HepG2 (cell line): ENCODE measurements at regions not wholly inside any gene's neighbourhood (a gene's known extent, or its start where the extent isn't known, plus 50 kb on each side); places are given as distances from the start of the nearest gene placed in this dataset.
A peak's percentile ranks its signal among the peaks of the same experiment; 100 is the strongest.
"Not testable (repeated sequence)": the region's sequence is repeated elsewhere in the genome, so short reads cannot be mapped to it uniquely, and the experiment has no call there.

ENCODE experiments used
- ATAC-seq: fragments of 200-7000 bp; cut with Tn5 transposase; 3 replicates; pipeline ENCODE4 v1.9.1; 2020; ENCODE audit warnings: mild to moderate bottlenecking, moderate library complexity
- BruUV-seq: library from RNA; stranded (reverse); fragments of 400-500 nt; replicated peaks from 2 replicates; lab custom pipeline; 2021; lab: Mats Ljungman, UMichigan
- CTCF ChIA-PET: fragments of 300-600 bp; formaldehyde crosslinking; extraction: SDS; loops from one replicate; lab custom pipeline; 2021; ENCODE audit warnings: low total read pairs, inconsistent platforms, low intra/inter-chr PET ratio; lab: Yijun Ruan, JAX
- POLR2A ChIA-PET: fragments of 350-600 bp; sonication (Branson Sonifier 250); formaldehyde crosslinking; loops from one replicate; lab custom pipeline; 2020; ENCODE audit warnings: antibody characterized with exemption, inconsistent platforms; lab: Yijun Ruan, JAX
- DNase-seq: peaks from one replicate; pipeline ENCODE4 v3.0.0-alpha.2; 2015; ENCODE audit warnings: low spot score
- FAIRE-seq: peaks from 3 replicates; lab custom pipeline; 2011; peaks lifted over from hg19 to GRCh38; lab: Jason Lieb, UNC
- H2AFZ ChIP-seq: one replicate; pipeline ENCODE4 v1.6.1; 2011; ENCODE audit warnings: low read length, inconsistent platforms
- H3K27ac ChIP-seq: fragments of 300-600 bp; 3 replicates; pipeline ENCODE4 v1.8.0; 2011; ENCODE audit warnings: mixed run types, mild to moderate bottlenecking, mixed read lengths, low read length, inconsistent platforms; ENCODE audit not compliant: insufficient read depth; ENCODE audit errors: extremely low read length
- H3K27me3 ChIP-seq, 2 experiments: fragments of 200-600 bp in 1 of 2; 2 replicates in 1 of 2; 3 replicates in 1 of 2; pipeline versions ENCODE4 v1.6.0 to v1.8.0; 2011; ENCODE audit warnings: low read length in 2 of 2, mild to moderate bottlenecking in 2 of 2, moderate library complexity in 2 of 2, inconsistent platforms in 1 of 2; ENCODE audit not compliant: insufficient read depth in 2 of 2, control insufficient read depth in 1 of 2
- H3K36me3 ChIP-seq, 2 experiments: fragments of 200-600 bp in 1 of 2; replicated peaks in 1 of 2; 2 replicates in 1 of 2; 3 replicates in 1 of 2; pipeline versions ENCODE4 v1.5.1 to v1.8.0; 2011; ENCODE audit warnings: low read length in 2 of 2, inconsistent platforms in 1 of 2; ENCODE audit not compliant: insufficient read depth in 2 of 2, control insufficient read depth in 1 of 2
- H3K4me1 ChIP-seq: 2 replicates; pipeline ENCODE4 v1.5.1; 2012; ENCODE audit warnings: low read length, inconsistent platforms; ENCODE audit not compliant: insufficient read depth
- H3K4me2 ChIP-seq: 2 replicates; pipeline ENCODE4 v1.6.0; 2011; ENCODE audit warnings: low read depth, low read length, inconsistent platforms
- H3K4me3 ChIP-seq, 3 experiments: fragments of 200-600 bp in 1 of 3; sonication (generic), shearing (Covaris generic) in 1 of 3; replicated peaks in 1 of 3; 2 replicates each; pipeline ENCODE4 v1.5.1; 2011 to 2016; ENCODE audit warnings: low read length in 3 of 3, inconsistent platforms in 2 of 3, low read depth in 2 of 3, mild to moderate bottlenecking in 2 of 3, control low read depth in 1 of 3, mixed read lengths in 1 of 3; ENCODE audit not compliant: insufficient read depth in 1 of 3
- H3K79me2 ChIP-seq: one replicate; pipeline ENCODE4 v1.6.1; 2011; ENCODE audit warnings: low read length, inconsistent platforms; ENCODE audit not compliant: insufficient read depth
- H3K9ac ChIP-seq: 2 replicates; pipeline ENCODE4 v1.6.0; 2011; ENCODE audit warnings: mild to moderate bottlenecking, low read depth, low read length, inconsistent platforms; ENCODE audit not compliant: insufficient read depth
- H3K9me3 ChIP-seq: 2 replicates; pipeline ENCODE4 v1.5.1; 2012; ENCODE audit warnings: mild to moderate bottlenecking, low read length
- H4K20me1 ChIP-seq: 2 replicates; pipeline ENCODE4 v1.6.0; 2011; ENCODE audit warnings: inconsistent platforms, mild to moderate bottlenecking, low read length, moderate library complexity; ENCODE audit not compliant: insufficient read depth
- MED1 ChIP-seq: sonication (generic); formaldehyde crosslinking; IDR thresholded peaks from 2 replicates; pipeline ENCODE4 v1.4.0; 2020; ENCODE audit warnings: missing genetic modification reagents
- PHF21A ChIP-seq: sonication (generic); formaldehyde crosslinking; IDR thresholded peaks from 2 replicates; pipeline ENCODE4 v1.5.0; 2020; ENCODE audit warnings: mild to moderate bottlenecking, missing genetic modification reagents
- STAG1 ChIP-seq: sonication (generic); formaldehyde crosslinking; IDR thresholded peaks from 2 replicates; pipeline ENCODE4 v1.4.0; 2020; ENCODE audit warnings: missing genetic modification reagents
- TSC22D2 ChIP-seq: sonication (generic); formaldehyde crosslinking; IDR thresholded peaks from 2 replicates; pipeline ENCODE4 v1.5.1; 2020; ENCODE audit warnings: missing genetic modification reagents, mild to moderate bottlenecking, borderline replicate concordance
- ZNF382 ChIP-seq: sonication (generic); formaldehyde crosslinking; IDR thresholded peaks from 2 replicates; pipeline ENCODE4 v1.5.0; 2020; ENCODE audit warnings: missing genetic modification reagents, mild to moderate bottlenecking, borderline replicate concordance
- WGBS: methylation state at CpG from one replicate; pipeline ENCODE4 v1.1.6; 2017; ENCODE audit warnings: low lambda C conversion rate; 5-methylcytosine and 5-hydroxymethylcytosine counted together
- in situ Hi-C: cut with HindIII; loops from 2 replicates; pipeline ENCODE4 v1.10.0; 2017; ENCODE audit warnings: low pct_unique_long_range_greater_than_20kb; ENCODE audit not compliant: extremely low pct_ligation_motif_present
- intact Hi-C: fragments of 100-400 bp; cut with micrococcal nuclease; formaldehyde crosslinking; loops from one replicate; pipeline ENCODE4 v1.10.0; 2022; ENCODE audit not compliant: unreplicated experiment
- TF ChIP-seq, protein P1 (sequence below): sonication (generic); formaldehyde crosslinking; IDR thresholded peaks from 2 replicates; pipeline ENCODE4 v1.4.0; 2020; ENCODE audit warnings: missing genetic modification reagents
- TF ChIP-seq, protein P2 (sequence below): sonication (generic); formaldehyde crosslinking; IDR thresholded peaks from 2 replicates; pipeline ENCODE4 v1.4.0; 2020; ENCODE audit warnings: missing genetic modification reagents, borderline replicate concordance

DNA sequence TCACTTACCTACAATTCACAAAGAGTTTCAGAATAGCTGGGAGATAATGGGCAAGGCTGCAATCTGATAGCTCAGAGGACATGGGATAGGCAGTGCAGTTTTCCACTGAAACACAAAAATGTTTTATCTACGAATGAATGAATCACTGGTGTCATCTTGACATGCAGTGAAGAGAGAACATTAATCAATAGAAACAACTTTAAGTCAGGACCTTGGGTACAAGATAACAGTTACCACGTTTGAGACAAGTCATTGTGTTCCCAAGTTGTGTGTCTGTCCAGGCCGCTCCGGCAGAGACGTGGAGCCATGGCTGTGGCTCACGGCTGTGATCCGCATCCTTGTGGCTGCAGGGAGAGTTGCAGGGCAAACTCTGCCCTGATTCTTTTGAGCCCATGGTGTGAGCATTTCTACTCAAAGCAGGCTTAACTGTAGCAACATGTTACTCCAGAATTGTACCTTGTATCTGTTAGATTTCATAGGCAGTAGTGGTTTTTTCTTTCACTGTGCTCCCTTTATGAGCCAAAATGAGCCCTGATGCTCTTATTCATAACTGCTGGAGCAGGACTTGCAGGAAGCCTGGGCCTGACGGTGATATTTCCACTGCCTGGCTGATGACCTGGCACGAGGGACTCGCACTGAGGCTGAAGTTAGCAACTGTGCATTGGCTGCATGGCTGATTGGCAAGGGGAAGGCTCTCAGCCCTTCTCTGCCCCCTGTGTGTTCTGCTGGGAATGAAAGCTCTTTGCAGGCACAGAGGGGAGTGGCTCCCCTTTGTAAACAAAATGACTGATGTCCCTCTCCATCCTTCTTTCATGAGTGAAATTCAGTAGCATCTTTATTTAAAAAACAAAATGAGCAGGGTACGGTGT lies 465.2 kb downstream of the AJAP1 start (continued):
- TF ChIP-seq, protein P1, sequence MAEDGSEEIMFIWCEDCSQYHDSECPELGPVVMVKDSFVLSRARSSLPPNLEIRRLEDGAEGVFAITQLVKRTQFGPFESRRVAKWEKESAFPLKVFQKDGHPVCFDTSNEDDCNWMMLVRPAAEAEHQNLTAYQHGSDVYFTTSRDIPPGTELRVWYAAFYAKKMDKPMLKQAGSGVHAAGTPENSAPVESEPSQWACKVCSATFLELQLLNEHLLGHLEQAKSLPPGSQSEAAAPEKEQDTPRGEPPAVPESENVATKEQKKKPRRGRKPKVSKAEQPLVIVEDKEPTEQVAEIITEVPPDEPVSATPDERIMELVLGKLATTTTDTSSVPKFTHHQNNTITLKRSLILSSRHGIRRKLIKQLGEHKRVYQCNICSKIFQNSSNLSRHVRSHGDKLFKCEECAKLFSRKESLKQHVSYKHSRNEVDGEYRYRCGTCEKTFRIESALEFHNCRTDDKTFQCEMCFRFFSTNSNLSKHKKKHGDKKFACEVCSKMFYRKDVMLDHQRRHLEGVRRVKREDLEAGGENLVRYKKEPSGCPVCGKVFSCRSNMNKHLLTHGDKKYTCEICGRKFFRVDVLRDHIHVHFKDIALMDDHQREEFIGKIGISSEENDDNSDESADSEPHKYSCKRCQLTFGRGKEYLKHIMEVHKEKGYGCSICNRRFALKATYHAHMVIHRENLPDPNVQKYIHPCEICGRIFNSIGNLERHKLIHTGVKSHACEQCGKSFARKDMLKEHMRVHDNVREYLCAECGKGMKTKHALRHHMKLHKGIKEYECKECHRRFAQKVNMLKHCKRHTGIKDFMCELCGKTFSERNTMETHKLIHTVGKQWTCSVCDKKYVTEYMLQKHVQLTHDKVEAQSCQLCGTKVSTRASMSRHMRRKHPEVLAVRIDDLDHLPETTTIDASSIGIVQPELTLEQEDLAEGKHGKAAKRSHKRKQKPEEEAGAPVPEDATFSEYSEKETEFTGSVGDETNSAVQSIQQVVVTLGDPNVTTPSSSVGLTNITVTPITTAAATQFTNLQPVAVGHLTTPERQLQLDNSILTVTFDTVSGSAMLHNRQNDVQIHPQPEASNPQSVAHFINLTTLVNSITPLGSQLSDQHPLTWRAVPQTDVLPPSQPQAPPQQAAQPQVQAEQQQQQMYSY (CRISPR knock-in tag): no peak
- TF ChIP-seq MED1 (CRISPR knock-in tag): no peak
- TF ChIP-seq, protein P2, sequence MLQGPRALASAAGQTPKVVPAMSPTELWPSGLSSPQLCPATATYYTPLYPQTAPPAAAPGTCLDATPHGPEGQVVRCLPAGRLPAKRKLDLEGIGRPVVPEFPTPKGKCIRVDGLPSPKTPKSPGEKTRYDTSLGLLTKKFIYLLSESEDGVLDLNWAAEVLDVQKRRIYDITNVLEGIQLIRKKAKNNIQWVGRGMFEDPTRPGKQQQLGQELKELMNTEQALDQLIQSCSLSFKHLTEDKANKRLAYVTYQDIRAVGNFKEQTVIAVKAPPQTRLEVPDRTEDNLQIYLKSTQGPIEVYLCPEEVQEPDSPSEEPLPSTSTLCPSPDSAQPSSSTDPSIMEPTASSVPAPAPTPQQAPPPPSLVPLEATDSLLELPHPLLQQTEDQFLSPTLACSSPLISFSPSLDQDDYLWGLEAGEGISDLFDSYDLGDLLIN (CRISPR knock-in tag): no peak
- TF ChIP-seq ZNF382 (CRISPR knock-in tag): no peak
- TF ChIP-seq TSC22D2: no peak
- no peak for TF ChIP-seq PHF21A (CRISPR knock-in tag)
- TF ChIP-seq STAG1: peak; percentile 30
- TF ChIP-seq, all 625 proteins: peak for 2

DNA sequence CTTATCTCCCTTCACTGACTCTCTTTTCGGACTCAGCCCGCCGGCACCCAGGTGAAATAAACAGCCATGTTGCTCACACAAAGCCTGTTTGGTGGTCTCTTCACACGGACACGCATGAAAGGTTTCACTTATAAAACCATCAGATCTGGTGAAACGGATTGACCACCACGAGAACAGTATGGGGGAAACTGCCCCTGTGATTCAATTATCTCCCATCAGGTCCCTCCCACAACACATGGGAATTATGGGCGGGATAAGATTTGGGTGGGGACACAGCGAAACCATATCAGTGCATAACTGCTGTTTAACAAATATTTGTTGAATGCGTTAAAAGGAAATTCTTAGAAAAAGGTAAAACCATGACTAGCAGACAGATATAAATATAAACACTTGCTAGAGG lies 464.4 kb downstream of the AJAP1 start:
- in situ Hi-C loops, FAIRE-seq, ATAC-seq: not testable (repeated sequence)

DNA sequence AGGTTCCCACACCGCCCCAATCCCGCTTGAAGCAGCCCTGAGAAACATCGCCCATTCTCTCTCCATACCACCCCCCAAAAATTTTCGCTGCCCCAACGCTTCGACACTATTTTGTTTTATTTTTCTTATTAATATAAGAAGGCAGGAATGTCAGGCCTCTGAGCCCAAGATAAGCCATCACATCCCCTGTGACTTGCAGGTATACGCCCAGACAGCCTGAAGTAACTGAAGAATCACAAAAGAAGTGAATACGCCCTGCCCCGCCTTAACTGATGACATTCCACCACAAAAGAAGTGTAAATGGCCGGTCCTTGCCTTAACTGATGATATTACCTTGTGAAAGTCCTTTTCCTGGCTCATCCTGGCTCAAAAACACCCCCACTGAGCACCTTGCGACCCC lies 463.9 kb downstream of the AJAP1 start:
- FAIRE-seq, H3K36me3 ChIP-seq, H3K27ac ChIP-seq, DNase-seq, H3K9ac ChIP-seq, POLR2A ChIA-PET, H3K79me2 ChIP-seq, intact Hi-C loops, BruUV-seq, in situ Hi-C loops, H3K4me1 ChIP-seq, ATAC-seq, H3K27me3 ChIP-seq, H4K20me1 ChIP-seq, H3K4me3 ChIP-seq, H3K4me2 ChIP-seq, H2AFZ ChIP-seq, CTCF ChIA-PET: not testable (repeated sequence)
- peaks cover 28% of the 10 kb centered on the region for H3K9me3 ChIP-seq
- 19% methylated on average over 8 of the region's 11 CpGs for WGBS

More for the DNA sequence above, 464.4 kb downstream of the AJAP1 start:
- CTCF ChIA-PET, H3K4me3 ChIP-seq, H2AFZ ChIP-seq, H3K9ac ChIP-seq, H3K27ac ChIP-seq, POLR2A ChIA-PET, intact Hi-C loops, H3K4me2 ChIP-seq, H3K27me3 ChIP-seq, H3K4me1 ChIP-seq, DNase-seq, H3K79me2 ChIP-seq, H4K20me1 ChIP-seq, BruUV-seq, H3K36me3 ChIP-seq: not testable (repeated sequence)
- 33% methylated on average over 10 of the region's 10 CpGs for whole genome bisulfite sequencing
- peaks cover 28% of the 10 kb centered on the region for H3K9me3 ChIP-seq
